WERI-Rb-1 (cell line): ENCODE measurements at regions not wholly inside any gene's neighbourhood (a gene's known extent, or its start where the extent isn't known, plus 50 kb on each side); places are given as distances from the start of the nearest gene placed in this dataset.
"Not testable (repeated sequence)": the region's sequence is repeated elsewhere in the genome, so short reads cannot be mapped to it uniquely, and the experiment has no call there.

Experiments used
- DNase-seq: peaks from one replicate; pipeline ENCODE4 v3.0.0-alpha.2; 2020
- H3K27ac ChIP-seq: fragments of 250-450 bp; sonication (Bioruptor Pico); 2 replicates; pipeline ENCODE4 v1.5.1; 2020; ENCODE audit warnings: mild to moderate bottlenecking, moderate library complexity
- H3K27me3 ChIP-seq: fragments of 250-450 bp; sonication (Bioruptor Pico); 2 replicates; pipeline ENCODE4 v1.5.1; 2021; ENCODE audit warnings: mild to moderate bottlenecking, low read depth, moderate library complexity; ENCODE audit not compliant: insufficient read depth, severe bottlenecking
- H3K36me3 ChIP-seq: fragments of 250-450 bp; sonication (Bioruptor Pico); 2 replicates; pipeline ENCODE4 v1.5.1; 2020; ENCODE audit warnings: mild to moderate bottlenecking, moderate library complexity
- H3K4me3 ChIP-seq: 2 replicates; pipeline ENCODE4 v1.5.1; 2011; ENCODE audit warnings: low read depth, mild to moderate bottlenecking, control low read depth, low read length
- H3K9me3 ChIP-seq: fragments of 250-450 bp; sonication (Bioruptor Pico); 2 replicates; pipeline ENCODE4 v1.5.1; 2021; ENCODE audit warnings: mild to moderate bottlenecking, moderate library complexity; ENCODE audit not compliant: severe bottlenecking
- CTCF ChIP-seq: IDR thresholded peaks from 2 replicates; pipeline ENCODE4 v1.5.1; 2011; ENCODE audit warnings: low read depth, mild to moderate bottlenecking, control low read depth, inconsistent platforms, low read length

GRCh38 chrX:42832764-42833549 is 55.0 kb upstream of the PPP1R2C start:
- Histone ChIP-seq H3K4me3 (no peak overlapping the region), H3K36me3 (no peaks in the 10 kb centered on the region), H3K9me3 (no peaks in the 10 kb centered on the region), H3K27ac (no peak overlapping the region), H3K27me3 (no peaks in the 10 kb centered on the region)
- no peak for DNase-seq
- no peak for TF ChIP-seq CTCF

GRCh38 chrX:42833550-42833940 is 55.6 kb upstream of the PPP1R2C start:
- not testable (repeated sequence) for H3K9me3 ChIP-seq, H3K27ac ChIP-seq, H3K36me3 ChIP-seq, DNase-seq, H3K4me3 ChIP-seq, H3K27me3 ChIP-seq

DNA sequence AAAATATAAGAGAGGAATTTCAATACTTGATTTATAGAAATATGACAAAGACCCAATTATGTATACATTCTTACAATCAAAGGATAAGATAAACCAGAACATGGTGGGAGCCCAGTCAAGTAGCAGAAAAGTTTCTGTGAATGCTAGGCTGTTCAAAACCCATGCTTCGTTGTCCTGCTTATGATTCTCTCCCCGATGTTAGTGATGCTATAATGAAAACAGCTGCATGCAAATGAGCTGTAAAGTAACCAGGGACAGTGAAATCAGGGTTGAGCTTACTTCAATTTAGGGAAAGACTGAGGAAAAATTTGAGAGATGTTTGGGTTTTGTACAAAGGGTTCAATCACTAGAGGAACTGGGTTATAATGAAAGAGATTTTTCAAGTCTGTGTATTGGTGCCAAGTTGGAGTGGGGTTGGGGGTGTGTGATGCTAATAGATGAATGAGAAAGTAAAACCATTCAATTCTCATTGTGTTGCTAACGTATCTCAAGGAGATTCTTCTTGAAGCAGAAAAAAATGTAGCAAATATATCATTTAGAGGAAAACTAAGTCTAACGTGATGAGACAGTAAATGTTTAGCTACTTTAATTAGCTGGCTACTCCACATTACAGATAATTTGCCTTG is 59.3 kb upstream of the PPP1R2C start:
- Histone ChIP-seq H3K4me3 (no peak overlapping the region), H3K27ac (no peak overlapping the region), H3K27me3 (no peaks in the 10 kb centered on the region), H3K36me3 (no peaks in the 10 kb centered on the region), H3K9me3 (no peaks in the 10 kb centered on the region)
- TF ChIP-seq CTCF: no peak
- DNase-seq: no peak

GRCh38 chrX:42837747-42838146 is 59.8 kb upstream of the PPP1R2C start:
- DNase-seq: no peak

DNA sequence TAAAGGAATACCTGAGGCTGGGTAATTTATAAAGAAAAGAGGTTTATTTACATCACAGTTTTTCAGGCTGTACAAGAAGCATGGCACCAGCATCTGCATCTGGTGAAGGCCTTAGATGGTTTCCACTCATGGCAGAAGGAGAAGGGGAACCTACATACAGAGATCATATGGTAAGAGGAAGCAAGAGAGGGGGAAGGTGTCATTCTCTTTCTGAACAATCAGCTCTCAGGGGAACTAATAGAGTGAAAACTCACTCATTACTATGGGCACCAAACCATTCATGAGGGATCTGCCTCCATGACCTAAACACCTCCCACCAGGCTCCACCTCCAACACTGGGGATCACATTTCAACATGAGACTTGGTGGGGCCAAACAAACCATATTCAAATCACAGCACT is 61.7 kb upstream of the PPP1R2C start:
- H3K4me3 ChIP-seq: no peak overlapping the region
- no peaks in the 10 kb centered on the region for H3K9me3 ChIP-seq
- no peak for TF ChIP-seq CTCF
- no peaks in the 10 kb centered on the region for H3K36me3 ChIP-seq
- H3K27me3 ChIP-seq: no peaks in the 10 kb centered on the region
- no peak overlapping the region for H3K27ac ChIP-seq
- DNase-seq: no peak

More at GRCh38 chrX:42837747-42838146, 59.8 kb upstream of the PPP1R2C start:
- Histone ChIP-seq H3K27ac (no peak overlapping the region), H3K9me3 (no peaks in the 10 kb centered on the region), H3K36me3 (no peaks in the 10 kb centered on the region), H3K4me3 (no peak overlapping the region), H3K27me3 (no peaks in the 10 kb centered on the region)
- TF ChIP-seq CTCF: no peak

GRCh38 chrX:42846741-42847140 is 68.8 kb upstream of the PPP1R2C start:
- no peak overlapping the region for H3K27ac ChIP-seq
- H3K27me3 ChIP-seq: no peaks in the 10 kb centered on the region
- DNase-seq: no peak
- no peaks in the 10 kb centered on the region for H3K36me3 ChIP-seq
- no peak for TF ChIP-seq CTCF
- H3K9me3 ChIP-seq: no peaks in the 10 kb centered on the region
- H3K4me3 ChIP-seq: no peak overlapping the region
